ENCODE measurements at regions not wholly inside any gene's neighbourhood (a gene's known extent, or its start where the extent isn't known, plus 50 kb on each side); places are given as distances from the start of the nearest gene placed in this dataset.

GRCh38 chr17:71546419-71546818 lies 574.4 kb upstream of the SOX9 start:
- WGBS, result 84% methylated on average over 2 of the region's 2 CpGs
- no peaks in the 10 kb centered on the region for H3K27me3 ChIP-seq (ENCODE audit: control insufficient read depth in 4 of 4, insufficient read depth in 4 of 4, low read length in 3 of 4)
- H3K4me3 ChIP-seq (ENCODE audit: low read depth in 1 of 3, low read length in 3 of 3), result no peak overlapping the region
- no peak overlapping the region for H3K27ac ChIP-seq (ENCODE audit: low read depth in 1 of 2, low read length in 2 of 2)
- no peaks in the 10 kb centered on the region for H3K36me3 ChIP-seq (ENCODE audit: control insufficient read depth in 4 of 4, insufficient read depth in 3 of 4, low read depth in 1 of 4, low read length in 3 of 4)
- H3K9ac ChIP-seq (ENCODE audit: low read depth in 1 of 2, low read length in 2 of 2), result no peak overlapping the region
- no peaks in the 10 kb centered on the region for H3K9me3 ChIP-seq (ENCODE audit: control insufficient read depth in 4 of 4, low read length in 3 of 4)
- no peak for DNase-seq (ENCODE audit: low spot score)
- H3K4me1 ChIP-seq (ENCODE audit: control insufficient read depth in 4 of 4, insufficient read depth in 4 of 4, low read length in 3 of 4), result no peaks in the 10 kb centered on the region
- TF ChIP-seq GABPA (IDR thresholded peaks at IDR 0.05 in 1 of 2, conservative IDR thresholded peaks at IDR 0.05 in 1 of 2) (no peak), NR2F2 (IDR thresholded peaks at IDR 0.05) (no peak), FOXA2 (IDR thresholded peaks at IDR 0.05) (no peak), SP1 (IDR thresholded peaks at IDR 0.05) (no peak), TAF1 (conservative IDR thresholded peaks at IDR 0.05) (no peak), HNF4G (IDR thresholded peaks at IDR 0.05) (no peak), JUND (IDR thresholded peaks at IDR 0.05) (no peak)
- TF ChIP-seq, protein P1, sequence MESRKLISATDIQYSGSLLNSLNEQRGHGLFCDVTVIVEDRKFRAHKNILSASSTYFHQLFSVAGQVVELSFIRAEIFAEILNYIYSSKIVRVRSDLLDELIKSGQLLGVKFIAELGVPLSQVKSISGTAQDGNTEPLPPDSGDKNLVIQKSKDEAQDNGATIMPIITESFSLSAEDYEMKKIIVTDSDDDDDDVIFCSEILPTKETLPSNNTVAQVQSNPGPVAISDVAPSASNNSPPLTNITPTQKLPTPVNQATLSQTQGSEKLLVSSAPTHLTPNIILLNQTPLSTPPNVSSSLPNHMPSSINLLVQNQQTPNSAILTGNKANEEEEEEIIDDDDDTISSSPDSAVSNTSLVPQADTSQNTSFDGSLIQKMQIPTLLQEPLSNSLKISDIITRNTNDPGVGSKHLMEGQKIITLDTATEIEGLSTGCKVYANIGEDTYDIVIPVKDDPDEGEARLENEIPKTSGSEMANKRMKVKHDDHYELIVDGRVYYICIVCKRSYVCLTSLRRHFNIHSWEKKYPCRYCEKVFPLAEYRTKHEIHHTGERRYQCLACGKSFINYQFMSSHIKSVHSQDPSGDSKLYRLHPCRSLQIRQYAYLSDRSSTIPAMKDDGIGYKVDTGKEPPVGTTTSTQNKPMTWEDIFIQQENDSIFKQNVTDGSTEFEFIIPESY (IDR thresholded peaks at IDR 0.05), result no peak

- Histone ChIP-seq H3K27ac (ENCODE audit: low read depth in 1 of 2, low read length in 2 of 2) (no peak overlapping the region), H3K9me3 (ENCODE audit: control insufficient read depth in 4 of 4, low read length in 3 of 4) (no peaks in the 10 kb centered on the region), H3K4me1 (ENCODE audit: control insufficient read depth in 4 of 4, insufficient read depth in 4 of 4, low read length in 3 of 4) (no peaks in the 10 kb centered on the region), H3K36me3 (ENCODE audit: control insufficient read depth in 4 of 4, insufficient read depth in 3 of 4, low read depth in 1 of 4, low read length in 3 of 4) (no peaks in the 10 kb centered on the region), H3K4me3 (ENCODE audit: low read depth in 1 of 3, low read length in 3 of 3) (no peak overlapping the region), H3K27me3 (ENCODE audit: control insufficient read depth in 4 of 4, insufficient read depth in 4 of 4, low read length in 3 of 4) (no peaks in the 10 kb centered on the region), H3K9ac (ENCODE audit: low read depth in 1 of 2, low read length in 2 of 2) (no peak overlapping the region)
- TF ChIP-seq, protein P2, sequence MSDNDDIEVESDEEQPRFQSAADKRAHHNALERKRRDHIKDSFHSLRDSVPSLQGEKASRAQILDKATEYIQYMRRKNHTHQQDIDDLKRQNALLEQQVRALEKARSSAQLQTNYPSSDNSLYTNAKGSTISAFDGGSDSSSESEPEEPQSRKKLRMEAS (IDR thresholded peaks at IDR 0.05), result no peak
- TF ChIP-seq FOXA2 (IDR thresholded peaks at IDR 0.05) (no peak), GABPA (IDR thresholded peaks at IDR 0.05 in 1 of 2, conservative IDR thresholded peaks at IDR 0.05 in 1 of 2) (no peak), SP1 (IDR thresholded peaks at IDR 0.05) (no peak), HNF4A (conservative IDR thresholded peaks at IDR 0.05) (no peak), FOXA1 (IDR thresholded peaks at IDR 0.05) (no peak), TAF1 (conservative IDR thresholded peaks at IDR 0.05) (no peak)
- DNase-seq (ENCODE audit: low spot score), result no peak
Observed at GRCh38 chr17:71547904-71548303, 572.9 kb upstream of the SOX9 start.

DNA sequence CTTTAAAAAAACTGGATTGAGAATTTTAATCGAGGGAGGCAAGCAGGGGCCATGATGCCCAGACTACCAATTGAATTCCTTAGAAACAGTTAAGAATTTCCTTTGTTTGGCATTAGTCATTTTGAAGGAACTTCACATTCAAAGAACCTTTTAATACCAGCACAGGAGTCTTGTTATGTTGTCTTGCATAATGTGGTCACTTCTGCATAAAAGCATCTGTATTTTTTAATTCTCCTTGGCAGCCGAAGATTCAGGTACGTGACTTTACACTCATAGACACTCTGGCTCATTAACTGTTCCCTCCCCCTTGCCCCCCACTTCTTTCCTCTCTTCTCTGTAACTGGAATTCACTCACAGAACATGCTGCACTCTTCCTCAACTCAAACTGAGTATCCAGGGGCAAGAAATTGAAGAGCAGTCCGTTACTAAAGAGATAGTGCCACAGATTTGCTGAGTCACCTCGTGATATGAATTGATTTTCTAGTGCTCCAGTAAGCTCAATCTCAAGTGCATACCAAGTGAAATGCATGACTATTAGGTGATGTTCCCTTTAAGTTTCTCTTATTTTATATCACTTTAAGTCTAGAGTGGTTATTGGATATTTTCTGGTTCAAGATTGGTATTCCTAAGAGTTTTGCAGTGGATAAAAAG lies 572.2 kb upstream of the SOX9 start:
- H3K4me1 ChIP-seq (ENCODE audit: control insufficient read depth in 4 of 4, insufficient read depth in 4 of 4, low read length in 3 of 4), result no peaks in the 10 kb centered on the region
- no peaks in the 10 kb centered on the region for H3K27me3 ChIP-seq (ENCODE audit: control insufficient read depth in 4 of 4, insufficient read depth in 4 of 4, low read length in 3 of 4)
- no peak overlapping the region for H3K4me3 ChIP-seq (ENCODE audit: low read depth in 1 of 3, low read length in 3 of 3)
- no peaks in the 10 kb centered on the region for H3K9me3 ChIP-seq (ENCODE audit: control insufficient read depth in 4 of 4, low read length in 3 of 4)
- 77% methylated on average over 5 of the region's 5 CpGs for WGBS
- H3K36me3 ChIP-seq (ENCODE audit: control insufficient read depth in 4 of 4, insufficient read depth in 3 of 4, low read depth in 1 of 4, low read length in 3 of 4), result no peaks in the 10 kb centered on the region
- no peak for DNase-seq (ENCODE audit: low spot score)
- no peak overlapping the region for H3K9ac ChIP-seq (ENCODE audit: low read depth in 1 of 2, low read length in 2 of 2)
- no peak overlapping the region for H3K27ac ChIP-seq (ENCODE audit: low read depth in 1 of 2, low read length in 2 of 2)
- no peak for TF ChIP-seq RXRA (IDR thresholded peaks at IDR 0.05)
- no peak for TF ChIP-seq HNF4G (IDR thresholded peaks at IDR 0.05)
- TF ChIP-seq, protein P3, sequence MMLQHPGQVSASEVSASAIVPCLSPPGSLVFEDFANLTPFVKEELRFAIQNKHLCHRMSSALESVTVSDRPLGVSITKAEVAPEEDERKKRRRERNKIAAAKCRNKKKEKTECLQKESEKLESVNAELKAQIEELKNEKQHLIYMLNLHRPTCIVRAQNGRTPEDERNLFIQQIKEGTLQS (IDR thresholded peaks at IDR 0.05), result no peak
- TF ChIP-seq GABPA (IDR thresholded peaks at IDR 0.05 in 1 of 2, conservative IDR thresholded peaks at IDR 0.05 in 1 of 2), result no peak
- TF ChIP-seq SP1 (IDR thresholded peaks at IDR 0.05), result no peak
- TF ChIP-seq TAF1 (conservative IDR thresholded peaks at IDR 0.05), result no peak
- no peak for TF ChIP-seq REST (IDR thresholded peaks at IDR 0.05)
- TF ChIP-seq YY1 (IDR thresholded peaks at IDR 0.05), result no peak
- no peak for TF ChIP-seq EGR1 (IDR thresholded peaks at IDR 0.05; ENCODE audit: low read depth in 2 of 2)
- no peak for TF ChIP-seq CTCF (IDR thresholded peaks at IDR 0.05; ENCODE audit: low read depth, low read length, missing input control)
- TF ChIP-seq, protein P1 (IDR thresholded peaks at IDR 0.05), result no peak
- TF ChIP-seq, protein P2 (IDR thresholded peaks at IDR 0.05), result no peak
- TF ChIP-seq HNF4A (conservative IDR thresholded peaks at IDR 0.05), result no peak

Measured in liver (tissue), 8 donors.